ENCODE measurements at regions not wholly inside any gene's neighbourhood (a gene's known extent, or its start where the extent isn't known, plus 50 kb on each side); places are given as distances from the start of the nearest gene placed in this dataset.

- no peak for TF ChIP-seq CTCF (IDR thresholded peaks at IDR 0.05)
- H3K4me1 ChIP-seq, result no peaks in the 10 kb centered on the region
- no peak overlapping the region for H3K27ac ChIP-seq
- no peak for DNase-seq
- H3K9me3 ChIP-seq, result no peaks in the 10 kb centered on the region
- no peak for ATAC-seq
- no peaks in the 10 kb centered on the region for H3K36me3 ChIP-seq
- H3K4me3 ChIP-seq, result no peak overlapping the region
- intact Hi-C loops (cut with DNase I), result loop anchor here in 1 of 2 donors (10.0 kb wide), 1 partner anchor 681 kb away; no protein-coding TSS in a partner anchor
- H3K27me3 ChIP-seq, result no peaks in the 10 kb centered on the region
These were observed 54.1 kb upstream of the PCED1B start for GRCh38 chr12:47025349-47025748.

DNA sequence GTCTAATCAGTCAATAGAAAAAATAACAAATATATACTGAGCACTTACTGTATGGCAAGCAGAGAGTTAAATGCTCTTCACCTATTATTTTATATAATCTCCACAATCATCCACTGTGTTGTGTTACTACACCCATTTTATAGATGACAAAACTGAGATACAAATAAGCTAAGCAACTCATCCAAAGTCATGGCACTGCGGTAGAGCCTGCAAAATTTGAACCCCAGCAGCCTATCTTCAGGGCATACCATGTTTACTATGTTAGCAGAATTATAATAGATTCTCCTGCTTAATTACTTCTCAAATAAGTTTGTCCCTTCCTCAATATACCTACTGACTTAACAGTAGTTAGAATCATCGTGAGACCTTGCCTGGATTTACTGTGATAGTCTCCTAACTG lies 53.6 kb upstream of the PCED1B start:
- no peaks in the 10 kb centered on the region for H3K27me3 ChIP-seq

GRCh38 chr12:47026291-47026690 lies 53.1 kb upstream of the PCED1B start:
- intact Hi-C loops (cut with DNase I), result loop anchor here in 1 of 2 donors (10.0 kb wide), 1 partner anchor 681 kb away; no protein-coding TSS in a partner anchor
- DNase-seq (no peak), ATAC-seq (no peak)
- H3K4me3 ChIP-seq, result no peak overlapping the region
- H3K27me3 ChIP-seq, result no peaks in the 10 kb centered on the region
- H3K9me3 ChIP-seq, result no peaks in the 10 kb centered on the region
- H3K4me1 ChIP-seq, result no peaks in the 10 kb centered on the region
- no peak overlapping the region for H3K27ac ChIP-seq
- TF ChIP-seq CTCF (IDR thresholded peaks at IDR 0.05), result no peak
- no peaks in the 10 kb centered on the region for H3K36me3 ChIP-seq

More for the DNA sequence above, 53.6 kb upstream of the PCED1B start:
- DNase-seq (no peak), ATAC-seq (no peak)
- Histone ChIP-seq H3K9me3 (no peaks in the 10 kb centered on the region), H3K4me3 (no peak overlapping the region), H3K27ac (no peak overlapping the region), H3K36me3 (no peaks in the 10 kb centered on the region), H3K4me1 (no peaks in the 10 kb centered on the region)
- intact Hi-C loops (cut with DNase I), result loop anchor here in 1 of 2 donors (10.0 kb wide), 1 partner anchor 681 kb away; no protein-coding TSS in a partner anchor
- TF ChIP-seq CTCF (IDR thresholded peaks at IDR 0.05), result no peak

Data from left lung (tissue), 4 donors.